Prostate gland (tissue), 2 donors: ENCODE measurements at regions not wholly inside any gene's neighbourhood (a gene's known extent, or its start where the extent isn't known, plus 50 kb on each side); places are given as distances from the start of the nearest gene placed in this dataset.

Experiments
- CTCF ChIP-seq, 4 experiments: fragments of 200-600 bp in 2 of 4; fragments of 450-650 bp in 2 of 4; sonication (generic) in 2 of 4; IDR thresholded peaks; 1 replicate in 3 of 4; 2 replicates in 1 of 4; pipeline ENCODE4 v1.5.1; 2016 to 2019; ENCODE audit warnings: antibody characterized with exemption in 4 of 4, mild to moderate bottlenecking in 2 of 4, moderate library complexity in 2 of 4
- POLR2A ChIP-seq: fragments of 450-650 bp; IDR thresholded peaks from one replicate; pipeline ENCODE4 v1.6.1; 2016; ENCODE audit warnings: antibody characterized with exemption, mild to moderate bottlenecking
- POLR2AphosphoS5 ChIP-seq: sonication (generic); formaldehyde crosslinking; IDR thresholded peaks from one replicate; pipeline ENCODE4 v1.6.1; 2017; ENCODE audit warnings: antibody characterized with exemption

GRCh38 chr2:10231551-10232085 is 71.1 kb upstream of the HPCAL1 start:
- TF ChIP-seq POLR2A (no peak), CTCF (IDR thresholded peaks at IDR 0.05) (no peak), POLR2AphosphoS5 (no peak)
